ENCODE measurements at regions not wholly inside any gene's neighbourhood (a gene's known extent, or its start where the extent isn't known, plus 50 kb on each side); places are given as distances from the start of the nearest gene placed in this dataset.

- no peak for TF ChIP-seq POLR2AphosphoS5 (IDR thresholded peaks at IDR 0.05; ENCODE audit: borderline replicate concordance, low read depth, low read length)
- no peak for TF ChIP-seq EZH2 (IDR thresholded peaks at IDR 0.05)
These were observed 242.0 kb downstream of the AUH start for GRCh38 chr9:91119679-91120078.
